NCI-H526 treated with DMSO at 0.1 percent for 48 hours (cell line): ENCODE measurements at regions not wholly inside any gene's neighbourhood (a gene's known extent, or its start where the extent isn't known, plus 50 kb on each side); places are given as distances from the start of the nearest gene placed in this dataset.
A peak's percentile ranks its signal among the peaks of the same experiment; 100 is the strongest.
"Not testable (repeated sequence)": the region's sequence is repeated elsewhere in the genome, so short reads cannot be mapped to it uniquely, and the experiment has no call there.

Experiments
- DNase-seq: peaks from one replicate; lab custom pipeline; 2025; lab: John Stamatoyannopoulos, UW

GRCh38 chr1:79517470-79518224 lies 511.1 kb upstream of the ADGRL4 start:
- DNase-seq = no peak

- no peak for DNase-seq
These were observed 501.2 kb upstream of the ADGRL4 start for GRCh38 chr1:79507770-79508169.

- DNase-seq = no peak
These were observed 494.6 kb upstream of the ADGRL4 start for GRCh38 chr1:79501153-79501552.

GRCh38 chr1:79499541-79499940 lies 493.0 kb upstream of the ADGRL4 start:
- DNase-seq = no peak

- DNase-seq = peak; percentile 52
These were observed 490.8 kb upstream of the ADGRL4 start for GRCh38 chr1:79497193-79497773.

GRCh38 chr1:79496129-79496528 lies 489.6 kb upstream of the ADGRL4 start:
- no peak for DNase-seq

GRCh38 chr1:79493702-79494101 lies 487.2 kb upstream of the ADGRL4 start:
- not testable (repeated sequence) for DNase-seq

- DNase-seq = not testable (repeated sequence)
These were observed 482.1 kb upstream of the ADGRL4 start for GRCh38 chr1:79488572-79489121.

- no peak for DNase-seq
These were observed 472.3 kb upstream of the ADGRL4 start for GRCh38 chr1:79478728-79479373.

- DNase-seq = no peak
These were observed 471.6 kb upstream of the ADGRL4 start for GRCh38 chr1:79478160-79478559.

- DNase-seq = no peak
These were observed 465.6 kb upstream of the ADGRL4 start for GRCh38 chr1:79472067-79472656.

- no peak for DNase-seq
These were observed 462.6 kb upstream of the ADGRL4 start for GRCh38 chr1:79469139-79469538.

- no peak for DNase-seq
These were observed 454.4 kb upstream of the ADGRL4 start for GRCh38 chr1:79460773-79461436.

- no peak for DNase-seq
These were observed 451.2 kb upstream of the ADGRL4 start for GRCh38 chr1:79457562-79458224.

GRCh38 chr1:79448426-79448825 lies 441.9 kb upstream of the ADGRL4 start:
- DNase-seq = no peak

- no peak for DNase-seq
These were observed 434.7 kb upstream of the ADGRL4 start for GRCh38 chr1:79441238-79441637.

- no peak for DNase-seq
These were observed 431.0 kb upstream of the ADGRL4 start for GRCh38 chr1:79437540-79437939.

- no peak for DNase-seq
These were observed 424.8 kb upstream of the ADGRL4 start for GRCh38 chr1:79431340-79431739.

- DNase-seq = no peak
These were observed 423.9 kb upstream of the ADGRL4 start for GRCh38 chr1:79430437-79430836.

- DNase-seq = no peak
These were observed 416.2 kb upstream of the ADGRL4 start for GRCh38 chr1:79422726-79423125.

- DNase-seq = no peak
These were observed 392.0 kb upstream of the ADGRL4 start for GRCh38 chr1:79398501-79398900.

- DNase-seq = no peak
These were observed 390.4 kb upstream of the ADGRL4 start for GRCh38 chr1:79396901-79397300.
